LNCAP (cell line): ENCODE measurements at regions not wholly inside any gene's neighbourhood (a gene's known extent, or its start where the extent isn't known, plus 50 kb on each side); places are given as distances from the start of the nearest gene placed in this dataset.

ENCODE experiments used
- TF ChIP-seq, protein P1 (sequence below): fragments of 450-650 bp; IDR thresholded peaks from 2 replicates; pipeline ENCODE4 v1.5.1; 2017; ENCODE audit warnings: mild to moderate bottlenecking

DNA sequence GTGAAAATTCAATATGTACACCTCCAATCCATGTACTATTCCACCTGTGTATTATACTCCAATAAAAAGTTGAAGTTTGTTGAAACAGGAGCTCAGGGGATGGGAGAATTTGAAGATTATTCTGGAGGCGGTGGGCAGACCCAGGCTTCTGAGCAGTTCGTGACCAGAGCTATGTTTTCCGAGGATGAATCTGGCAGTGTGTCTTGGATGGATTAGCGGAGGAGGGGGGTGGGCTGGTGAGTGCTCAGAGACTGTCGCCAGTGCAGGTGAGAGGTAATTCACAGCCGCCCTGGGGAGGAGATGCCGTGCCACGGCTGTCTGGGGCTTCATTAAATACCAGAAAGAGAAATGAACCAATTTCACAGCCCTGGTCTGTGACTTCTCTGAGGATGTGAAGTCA, 283.0 kb upstream of the RTL1 start:
- TF ChIP-seq, protein P1, sequence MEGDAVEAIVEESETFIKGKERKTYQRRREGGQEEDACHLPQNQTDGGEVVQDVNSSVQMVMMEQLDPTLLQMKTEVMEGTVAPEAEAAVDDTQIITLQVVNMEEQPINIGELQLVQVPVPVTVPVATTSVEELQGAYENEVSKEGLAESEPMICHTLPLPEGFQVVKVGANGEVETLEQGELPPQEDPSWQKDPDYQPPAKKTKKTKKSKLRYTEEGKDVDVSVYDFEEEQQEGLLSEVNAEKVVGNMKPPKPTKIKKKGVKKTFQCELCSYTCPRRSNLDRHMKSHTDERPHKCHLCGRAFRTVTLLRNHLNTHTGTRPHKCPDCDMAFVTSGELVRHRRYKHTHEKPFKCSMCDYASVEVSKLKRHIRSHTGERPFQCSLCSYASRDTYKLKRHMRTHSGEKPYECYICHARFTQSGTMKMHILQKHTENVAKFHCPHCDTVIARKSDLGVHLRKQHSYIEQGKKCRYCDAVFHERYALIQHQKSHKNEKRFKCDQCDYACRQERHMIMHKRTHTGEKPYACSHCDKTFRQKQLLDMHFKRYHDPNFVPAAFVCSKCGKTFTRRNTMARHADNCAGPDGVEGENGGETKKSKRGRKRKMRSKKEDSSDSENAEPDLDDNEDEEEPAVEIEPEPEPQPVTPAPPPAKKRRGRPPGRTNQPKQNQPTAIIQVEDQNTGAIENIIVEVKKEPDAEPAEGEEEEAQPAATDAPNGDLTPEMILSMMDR, result no peak

DNA sequence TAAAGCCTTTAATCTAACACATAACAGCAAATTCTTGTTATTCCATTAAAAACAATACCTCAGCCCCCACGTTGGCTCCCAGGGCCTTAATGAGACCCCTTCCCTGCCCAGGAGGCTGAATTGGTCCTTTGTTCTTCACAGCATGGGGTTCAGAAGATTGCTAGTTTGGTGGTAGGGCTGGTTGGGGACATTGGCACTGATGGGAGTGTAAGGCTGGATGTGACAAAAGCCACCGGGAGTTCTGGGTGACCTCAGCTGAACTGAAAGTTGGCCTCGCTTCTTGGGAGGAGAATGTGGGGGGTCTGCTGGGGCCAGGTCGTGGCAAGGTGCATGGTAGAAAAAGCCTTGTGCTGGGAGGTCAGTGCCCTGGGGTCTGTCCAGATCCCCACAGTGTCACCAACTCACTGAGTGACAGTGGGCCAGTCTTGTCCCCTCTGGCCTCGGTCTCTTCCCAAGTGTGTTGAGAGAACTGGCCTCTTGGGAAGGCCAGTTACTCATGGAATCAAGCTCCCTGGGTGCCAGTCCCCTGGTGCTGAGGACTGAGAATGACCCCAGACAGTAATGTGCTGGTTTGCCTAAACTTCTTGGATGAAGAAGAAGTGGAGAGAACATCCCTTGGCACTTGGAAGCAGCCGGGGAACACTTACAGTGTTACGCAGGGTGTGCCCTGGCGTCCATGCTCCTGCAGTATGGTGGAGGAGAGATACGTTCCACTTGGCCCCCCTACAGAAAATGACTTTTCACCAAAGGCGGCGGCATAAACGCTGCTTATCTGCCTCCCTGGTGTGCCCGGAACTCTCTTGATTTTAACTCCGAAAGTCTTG, 283.7 kb upstream of the RTL1 start:
- TF ChIP-seq, protein P1, result no peak

DNA sequence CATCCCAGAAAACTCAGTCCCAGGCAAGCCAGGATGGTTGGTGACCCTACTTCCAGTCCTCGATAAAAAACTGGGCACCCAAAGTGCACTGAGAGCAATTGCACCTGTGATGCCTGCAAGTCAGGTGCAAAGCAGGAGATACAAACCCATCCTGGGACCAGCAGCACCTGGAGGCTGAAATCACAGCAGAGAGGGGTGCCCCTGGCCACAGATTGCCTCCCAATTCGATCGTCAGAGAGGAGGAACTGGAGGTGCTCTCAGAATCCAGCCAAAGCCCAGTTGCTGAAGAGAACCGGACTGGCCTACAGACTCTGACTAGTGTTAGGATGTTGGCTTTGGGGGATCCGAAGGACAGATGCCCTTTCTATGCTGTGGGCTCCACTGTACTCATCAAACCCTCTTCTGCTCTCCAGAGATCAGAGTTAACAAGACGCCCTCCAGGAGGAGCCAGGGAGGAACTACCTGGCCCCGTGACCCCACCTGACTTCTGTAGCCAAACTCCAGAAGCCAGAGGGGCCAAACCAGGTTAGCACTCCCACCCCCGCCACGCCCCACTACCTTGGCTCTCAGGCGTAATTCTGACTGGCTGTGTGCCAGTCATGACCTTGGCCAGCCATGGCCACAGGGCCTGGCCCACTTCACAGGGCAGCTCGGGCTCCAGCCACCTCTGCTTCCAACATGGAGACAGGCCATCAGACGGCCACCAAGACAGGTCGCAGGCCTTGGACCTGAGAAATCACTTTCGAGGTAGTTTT, 284.5 kb upstream of the RTL1 start:
- TF ChIP-seq, protein P1, result no peak

DNA sequence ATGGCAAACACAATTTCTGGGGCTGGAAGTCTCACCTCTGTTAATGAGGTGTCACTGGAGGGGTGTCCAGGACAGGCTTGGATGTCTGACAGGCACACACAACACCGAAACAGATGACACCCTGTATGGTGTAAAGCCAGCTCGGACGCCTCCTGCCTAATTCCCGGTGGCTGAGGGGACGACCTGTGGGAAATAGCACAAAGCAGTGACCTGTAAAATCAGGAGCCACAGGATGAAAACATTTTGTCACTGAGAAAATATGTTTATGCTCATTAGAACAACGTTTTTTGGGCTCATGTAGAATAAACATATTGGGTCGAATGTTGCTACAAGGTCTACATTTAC, 285.0 kb upstream of the RTL1 start:
- TF ChIP-seq, protein P1, result no peak

DNA sequence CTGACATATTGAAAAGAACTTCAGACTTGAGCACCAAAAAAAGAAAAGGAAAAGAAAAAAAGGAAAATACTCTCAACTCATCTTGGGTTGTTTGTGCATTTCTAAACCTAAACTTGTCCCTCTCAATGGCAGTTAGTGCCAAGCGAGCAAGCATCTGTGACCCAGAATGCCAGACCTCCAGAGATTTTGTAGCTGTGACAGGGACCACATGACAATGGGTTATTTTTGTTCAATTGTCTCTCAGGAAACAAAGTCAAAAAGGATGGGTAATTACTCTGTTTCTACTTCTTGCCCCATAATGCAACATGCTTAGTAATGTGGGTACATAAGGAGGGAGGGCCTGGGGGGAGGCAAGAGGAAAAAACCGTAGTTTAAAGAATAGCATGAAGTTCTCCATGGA, 285.7 kb upstream of the RTL1 start:
- TF ChIP-seq, protein P1, result no peak

DNA sequence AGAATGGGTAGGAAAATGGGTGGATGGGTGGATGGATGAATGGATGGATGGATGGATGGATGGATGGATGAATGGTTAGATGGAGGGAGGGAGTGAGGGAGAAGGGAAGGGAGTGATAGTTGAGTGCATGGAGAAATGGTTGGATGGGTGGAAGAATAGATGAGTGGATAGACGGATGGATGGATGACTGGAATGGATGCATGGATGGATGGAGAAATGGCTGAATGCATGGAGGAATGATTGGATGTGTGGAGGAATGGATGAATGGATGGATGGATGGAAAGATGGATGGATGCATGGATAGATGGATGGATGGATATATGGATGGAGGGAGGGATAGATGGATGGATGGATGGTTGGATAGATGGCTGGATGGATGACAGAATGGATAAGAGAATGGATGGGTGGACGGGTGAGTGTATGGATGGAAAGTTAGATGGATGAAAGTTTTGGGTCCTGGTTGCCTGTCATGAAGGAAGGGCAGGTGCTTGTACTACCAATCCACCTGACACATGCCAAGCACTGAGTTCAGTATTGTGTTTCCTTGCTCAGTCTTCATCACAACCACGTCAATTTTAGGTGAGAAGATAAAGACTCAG, 286.5 kb upstream of the RTL1 start:
- TF ChIP-seq, protein P1, result no peak

DNA sequence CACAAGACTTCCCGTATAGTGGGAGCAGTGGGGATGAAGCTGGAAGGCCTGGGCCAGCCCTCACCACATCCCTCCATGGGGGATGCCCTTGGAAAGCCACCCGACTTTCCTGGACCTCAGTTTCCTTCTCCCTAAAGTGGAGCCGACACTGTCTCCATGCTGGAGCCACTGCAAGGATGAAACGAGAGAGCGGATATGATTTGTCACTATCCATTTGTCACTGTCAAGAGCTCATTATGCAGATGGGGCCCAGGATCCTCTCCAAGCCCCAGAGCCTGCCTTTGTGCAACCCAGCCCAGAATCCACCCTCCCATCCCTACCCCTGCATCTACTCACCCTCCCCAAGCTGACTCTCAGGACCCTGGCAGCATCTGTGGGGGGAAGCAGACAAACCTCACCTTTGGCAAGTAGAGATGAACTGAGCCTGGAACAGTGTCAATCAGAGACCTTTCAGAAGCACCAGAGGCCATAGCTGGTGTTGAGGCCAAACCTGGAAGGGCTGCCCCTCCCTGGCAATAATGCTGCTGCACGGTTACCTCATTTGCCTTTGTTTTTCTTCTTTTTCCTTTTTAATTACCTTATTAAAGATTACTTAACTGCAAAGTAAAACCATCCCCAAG, 287.7 kb upstream of the RTL1 start:
- TF ChIP-seq, protein P1, result no peak
